HG02970 (cell line): ENCODE measurements at regions not wholly inside any gene's neighbourhood (a gene's known extent, or its start where the extent isn't known, plus 50 kb on each side); places are given as distances from the start of the nearest gene placed in this dataset.
"Not testable (repeated sequence)": the region's sequence is repeated elsewhere in the genome, so short reads cannot be mapped to it uniquely, and the experiment has no call there.

Experiments used
- ATAC-seq: cut with Tn5 transposase; IDR thresholded peaks from one replicate; pipeline ENCODE4 v1.9.1; 2021; ENCODE audit warnings: mild to moderate bottlenecking, moderate library complexity, moderate number of reproducible peaks; ENCODE audit not compliant: unreplicated experiment, low FRiP score

GRCh38 chr12:45490232-45490881 lies 239.1 kb upstream of the ARID2 start:
- no peak for ATAC-seq

- ATAC-seq: no peak
Measured at GRCh38 chr12:45494279-45494678, 235.2 kb upstream of the ARID2 start.

- no peak for ATAC-seq
Measured at GRCh38 chr12:45498645-45499044, 230.9 kb upstream of the ARID2 start.

GRCh38 chr12:45502481-45503128 lies 226.9 kb upstream of the ARID2 start:
- ATAC-seq: no peak

- no peak for ATAC-seq
Measured at GRCh38 chr12:45503899-45504298, 225.6 kb upstream of the ARID2 start.

GRCh38 chr12:45504316-45505010 lies 225.0 kb upstream of the ARID2 start:
- ATAC-seq: no peak

GRCh38 chr12:45509187-45509586 lies 220.3 kb upstream of the ARID2 start:
- no peak for ATAC-seq

GRCh38 chr12:45509621-45510020 lies 219.9 kb upstream of the ARID2 start:
- no peak for ATAC-seq

GRCh38 chr12:45517381-45517780 lies 212.1 kb upstream of the ARID2 start:
- ATAC-seq: no peak

GRCh38 chr12:45518291-45519235 lies 210.9 kb upstream of the ARID2 start:
- ATAC-seq: no peak

- no peak for ATAC-seq
Measured at GRCh38 chr12:45522227-45522626, 207.3 kb upstream of the ARID2 start.

GRCh38 chr12:45526823-45527222 lies 202.7 kb upstream of the ARID2 start:
- not testable (repeated sequence) for ATAC-seq

GRCh38 chr12:45532113-45532512 lies 197.4 kb upstream of the ARID2 start:
- no peak for ATAC-seq

GRCh38 chr12:45535610-45536180 lies 193.8 kb upstream of the ARID2 start:
- ATAC-seq: no peak

- ATAC-seq: no peak
Measured at GRCh38 chr12:45536284-45536683, 193.2 kb upstream of the ARID2 start.

GRCh38 chr12:45540661-45541341 lies 188.7 kb upstream of the ARID2 start:
- ATAC-seq: no peak

GRCh38 chr12:45543887-45544286 lies 185.6 kb upstream of the ARID2 start:
- ATAC-seq: no peak

GRCh38 chr12:45546545-45546944 lies 183.0 kb upstream of the ARID2 start:
- ATAC-seq: no peak

- ATAC-seq: no peak
Measured at GRCh38 chr12:45547132-45547531, 182.4 kb upstream of the ARID2 start.

- no peak for ATAC-seq
Measured at GRCh38 chr12:45547822-45548221, 181.7 kb upstream of the ARID2 start.
